Mesendoderm (in vitro differentiated cells): ENCODE measurements at regions not wholly inside any gene's neighbourhood (a gene's known extent, or its start where the extent isn't known, plus 50 kb on each side); places are given as distances from the start of the nearest gene placed in this dataset.
"Not testable (repeated sequence)": the region's sequence is repeated elsewhere in the genome, so short reads cannot be mapped to it uniquely, and the experiment has no call there.

Source experiments
- DNase-seq: peaks from one replicate; pipeline ENCODE4 v3.0.0; 2013
- H2AK5ac ChIP-seq: 2 replicates; pipeline ENCODE4 v1.6.1; 2013; ENCODE audit warnings: low read length, inconsistent platforms
- H2BK120ac ChIP-seq: 2 replicates; pipeline ENCODE4 v1.6.1; 2013; ENCODE audit warnings: low read depth, mild to moderate bottlenecking, low read length, moderate library complexity, mixed read lengths
- H2BK15ac ChIP-seq: replicated peaks from 2 replicates; pipeline ENCODE4 v1.6.1; 2013; ENCODE audit warnings: low read depth, mild to moderate bottlenecking, moderate library complexity
- H2BK5ac ChIP-seq: 2 replicates; pipeline ENCODE4 v1.6.1; 2013; ENCODE audit warnings: low read length, inconsistent platforms
- H3K18ac ChIP-seq: 2 replicates; pipeline ENCODE4 v1.6.1; 2013; ENCODE audit warnings: mild to moderate bottlenecking, low read length, mixed read lengths
- H3K23ac ChIP-seq: one replicate; pipeline ENCODE4 v1.6.1; 2013; ENCODE audit warnings: low read length
- H3K27ac ChIP-seq: 2 replicates; pipeline ENCODE4 v1.5.1; 2013; ENCODE audit warnings: low read depth, mild to moderate bottlenecking, inconsistent platforms, low read length, moderate library complexity
- H3K27me3 ChIP-seq: 2 replicates; pipeline ENCODE4 v1.6.1; 2013; ENCODE audit warnings: low read length, control low read depth, mild to moderate bottlenecking, inconsistent platforms; ENCODE audit not compliant: insufficient read depth, poor library complexity
- H3K36me3 ChIP-seq: 2 replicates; pipeline ENCODE4 v1.6.1; 2013; ENCODE audit warnings: low read length, inconsistent platforms; ENCODE audit not compliant: control insufficient read depth, insufficient read depth
- H3K4ac ChIP-seq: one replicate; pipeline ENCODE4 v1.6.1; 2013; ENCODE audit warnings: low read depth, mild to moderate bottlenecking, low read length, moderate library complexity
- H3K4me1 ChIP-seq: 2 replicates; pipeline ENCODE4 v1.6.1; 2013; ENCODE audit warnings: low read depth, low read length, inconsistent platforms; ENCODE audit not compliant: control insufficient read depth
- H3K4me2 ChIP-seq: 2 replicates; pipeline ENCODE4 v1.6.1; 2013; ENCODE audit warnings: low read length
- H3K4me3 ChIP-seq: 2 replicates; pipeline ENCODE4 v1.5.1; 2013; ENCODE audit warnings: mild to moderate bottlenecking, low read length
- H3K56ac ChIP-seq: one replicate; pipeline ENCODE4 v1.6.1; 2013; ENCODE audit warnings: low read length
- H3K79me1 ChIP-seq: 2 replicates; pipeline ENCODE4 v1.6.1; 2013; ENCODE audit warnings: low read length, inconsistent platforms
- H3K79me2 ChIP-seq: 2 replicates; pipeline ENCODE4 v1.6.1; 2013; ENCODE audit warnings: mild to moderate bottlenecking, low read length; ENCODE audit not compliant: control insufficient read depth, insufficient read depth
- H3K9ac ChIP-seq: 2 replicates; pipeline ENCODE4 v1.6.1; 2013; ENCODE audit warnings: low read length, inconsistent platforms
- H4K5ac ChIP-seq: one replicate; pipeline ENCODE4 v1.6.1; 2013; ENCODE audit warnings: low read length
- H4K8ac ChIP-seq: one replicate; pipeline ENCODE4 v1.6.1; 2013; ENCODE audit warnings: low read depth, mild to moderate bottlenecking, control low read depth, low read length, moderate library complexity
- WGBS: extraction: QIAGEN DNeasy Blood & Tissue Kit; methylation state at CpG from one replicate; pipeline ENCODE4 v1.1.7; 2013; ENCODE audit warnings: low lambda C conversion rate, missing lambda C conversion rate; ENCODE audit not compliant: insufficient coverage; ENCODE audit errors: extremely low coverage; 5-methylcytosine and 5-hydroxymethylcytosine counted together

DNA sequence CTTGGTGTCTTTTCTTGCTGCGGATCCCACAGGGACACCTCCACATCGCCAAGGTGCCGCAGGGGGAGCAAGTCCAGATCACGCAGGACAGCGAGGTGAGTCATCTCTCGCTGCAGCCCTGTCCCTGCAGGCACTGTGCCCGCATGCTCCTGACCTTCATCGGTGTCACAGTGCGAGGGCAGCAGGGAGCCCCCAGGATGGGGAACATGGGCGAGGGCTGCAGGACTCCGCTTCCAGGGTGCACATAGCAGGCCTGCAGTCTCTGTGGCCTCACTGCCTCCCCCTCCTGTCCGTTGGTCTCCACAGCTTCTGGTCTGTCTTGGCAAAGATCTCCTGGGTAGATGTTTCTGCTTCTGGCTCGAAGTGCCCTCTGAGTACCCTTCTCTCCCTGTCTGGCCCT is 71.2 kb upstream of the CRYM start:
- H2BK120ac ChIP-seq, H3K23ac ChIP-seq, H3K4ac ChIP-seq, H3K27ac ChIP-seq, H2BK15ac ChIP-seq, H4K8ac ChIP-seq, H3K4me3 ChIP-seq, H2AK5ac ChIP-seq, H3K79me1 ChIP-seq, H3K4me1 ChIP-seq, H4K5ac ChIP-seq, H3K27me3 ChIP-seq, H3K9ac ChIP-seq, H3K79me2 ChIP-seq, H2BK5ac ChIP-seq, H3K4me2 ChIP-seq, H3K36me3 ChIP-seq, H3K18ac ChIP-seq, H3K56ac ChIP-seq: not testable (repeated sequence)
- no CpG with 5 or more reads among the region's 13 CpGs for whole genome bisulfite sequencing
- peak; percentile 6 for DNase-seq

DNA sequence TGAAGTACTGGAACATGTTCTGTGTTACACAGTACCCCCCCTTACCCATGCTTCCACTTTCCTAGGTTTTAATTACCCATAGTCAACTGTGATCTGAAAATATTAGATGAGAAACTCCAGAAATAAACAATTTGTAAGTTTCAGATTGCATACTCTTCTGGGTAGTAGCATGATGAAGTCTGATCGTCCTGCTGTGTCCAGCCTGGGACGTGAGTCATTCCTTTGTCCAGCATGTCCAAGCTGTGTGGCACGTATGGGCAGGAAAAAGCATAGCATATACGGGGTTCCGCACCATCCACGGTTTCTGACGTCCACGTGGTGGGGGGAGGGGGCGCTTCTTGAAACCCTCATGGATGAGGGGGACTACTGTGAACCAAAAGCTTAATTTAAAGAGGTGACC is 70.7 kb upstream of the CRYM start:
- not testable (repeated sequence) for H4K5ac ChIP-seq, H3K18ac ChIP-seq, H3K36me3 ChIP-seq, DNase-seq, H3K23ac ChIP-seq, H3K27me3 ChIP-seq, H3K4ac ChIP-seq, H3K9ac ChIP-seq, H3K4me1 ChIP-seq, H3K79me1 ChIP-seq, H3K4me3 ChIP-seq, H4K8ac ChIP-seq, H3K56ac ChIP-seq, H2BK5ac ChIP-seq, H3K79me2 ChIP-seq, H3K27ac ChIP-seq, H2BK120ac ChIP-seq, H2AK5ac ChIP-seq, H3K4me2 ChIP-seq, H2BK15ac ChIP-seq
- no CpG with 5 or more reads among the region's 9 CpGs for WGBS

DNA sequence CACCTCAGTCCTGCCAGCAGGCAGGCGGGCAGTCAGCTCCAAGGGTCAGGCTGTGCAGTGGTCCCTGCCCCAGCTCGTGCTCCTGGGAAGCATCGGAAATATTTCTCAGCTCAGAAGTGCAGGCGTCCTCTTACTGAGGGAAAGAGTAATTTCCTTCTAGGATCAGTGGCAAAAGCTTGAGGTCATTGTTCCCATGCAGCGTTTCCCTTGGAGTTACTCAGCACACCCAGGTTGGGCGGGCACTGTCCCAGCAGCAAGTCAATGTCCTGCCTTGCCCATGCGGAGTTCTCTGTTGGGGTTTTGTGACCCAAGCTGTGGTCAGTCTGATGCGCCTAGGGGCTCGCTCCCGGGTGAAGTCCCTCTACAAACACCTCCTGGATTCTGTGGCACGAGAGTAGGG is 69.4 kb upstream of the CRYM start:
- not testable (repeated sequence) for H4K5ac ChIP-seq, H3K9ac ChIP-seq, H4K8ac ChIP-seq, H2BK15ac ChIP-seq, H3K4me2 ChIP-seq, H3K79me1 ChIP-seq, H3K4ac ChIP-seq, H3K4me3 ChIP-seq, H3K4me1 ChIP-seq, H3K18ac ChIP-seq, H2AK5ac ChIP-seq, H3K56ac ChIP-seq, H2BK120ac ChIP-seq, H3K23ac ChIP-seq, H3K27ac ChIP-seq, H3K79me2 ChIP-seq, H3K36me3 ChIP-seq, H3K27me3 ChIP-seq, DNase-seq, H2BK5ac ChIP-seq
- no CpG with 5 or more reads among the region's 11 CpGs for WGBS

DNA sequence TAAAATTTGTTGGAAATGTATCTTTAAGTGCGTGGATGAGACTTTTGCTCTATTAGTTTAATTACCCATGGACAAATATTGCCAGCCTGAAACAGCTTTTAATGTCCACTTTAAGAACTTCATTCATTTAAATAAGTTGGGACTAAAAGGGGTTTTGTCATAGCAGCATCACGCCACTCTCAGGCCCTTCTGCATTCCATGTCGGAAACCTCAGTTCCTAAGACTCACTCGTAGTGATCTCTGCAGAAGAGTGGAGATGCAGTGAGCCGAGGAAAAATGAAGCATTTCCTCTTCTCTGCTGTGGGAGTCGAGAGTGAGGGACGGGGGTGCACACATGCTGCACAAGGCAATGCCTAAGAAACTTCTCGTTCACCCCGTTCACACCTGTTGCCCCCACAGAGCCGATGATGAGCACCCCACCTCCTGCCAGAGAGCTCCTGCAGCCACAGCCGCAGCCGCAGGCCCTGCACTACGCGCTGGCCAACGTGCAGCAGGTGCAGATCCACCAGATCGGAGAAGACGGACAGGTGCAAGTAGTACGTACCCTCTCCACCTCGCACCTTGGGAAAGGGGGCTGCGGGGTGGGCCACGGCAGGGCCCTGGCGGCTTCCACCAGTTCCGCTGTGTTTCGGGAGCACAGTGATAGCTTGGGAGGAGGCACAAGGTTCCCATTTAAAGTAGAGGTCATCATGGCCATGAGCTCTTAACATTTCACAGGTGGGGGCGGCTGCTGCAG is 68.8 kb upstream of the CRYM start:
- not testable (repeated sequence) for H2BK5ac ChIP-seq, DNase-seq, H3K23ac ChIP-seq, H3K4ac ChIP-seq, H4K8ac ChIP-seq, H3K79me2 ChIP-seq, H2BK15ac ChIP-seq, H2AK5ac ChIP-seq, H3K9ac ChIP-seq, H3K4me1 ChIP-seq, H3K27me3 ChIP-seq, H3K18ac ChIP-seq, H2BK120ac ChIP-seq, H3K4me2 ChIP-seq, H3K27ac ChIP-seq, H4K5ac ChIP-seq, H3K79me1 ChIP-seq, H3K36me3 ChIP-seq, H3K4me3 ChIP-seq, H3K56ac ChIP-seq
- WGBS: no CpG with 5 or more reads among the region's 25 CpGs

DNA sequence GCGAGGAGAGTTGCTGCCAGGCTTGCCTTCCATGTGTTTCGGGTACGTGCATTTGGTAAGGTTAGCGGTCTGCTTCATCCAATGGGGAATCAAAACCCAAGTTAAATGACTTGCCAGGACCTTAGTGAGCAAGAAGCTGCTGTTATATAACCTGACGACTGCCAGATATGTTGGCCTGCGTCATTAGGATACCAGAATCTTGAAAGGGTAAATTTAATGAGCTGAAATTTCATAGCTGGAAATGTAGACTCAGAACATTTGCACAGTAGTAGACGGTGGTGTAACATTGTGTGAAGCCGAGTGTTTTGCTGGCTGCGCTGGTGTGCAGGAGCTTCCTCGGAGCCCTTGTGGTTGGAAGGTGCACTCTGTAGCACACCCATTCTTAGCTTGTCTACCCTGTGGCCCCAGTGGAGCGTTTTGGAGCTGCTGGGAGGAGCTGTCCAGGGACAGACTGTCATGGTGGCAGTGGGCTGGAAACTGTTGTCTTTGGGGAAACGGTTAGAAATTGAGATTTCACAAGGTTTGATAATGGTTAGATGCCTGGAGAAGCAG is 66.3 kb upstream of the CRYM start:
- not testable (repeated sequence) for H3K36me3 ChIP-seq, H3K4me3 ChIP-seq, H3K18ac ChIP-seq, H3K9ac ChIP-seq, H2BK5ac ChIP-seq, H4K8ac ChIP-seq, H3K4me2 ChIP-seq, H3K27me3 ChIP-seq, H3K4me1 ChIP-seq, H3K4ac ChIP-seq, H3K56ac ChIP-seq, H2BK15ac ChIP-seq, H3K79me2 ChIP-seq, H2BK120ac ChIP-seq, H3K79me1 ChIP-seq, H3K27ac ChIP-seq, H3K23ac ChIP-seq, H2AK5ac ChIP-seq, H4K5ac ChIP-seq, DNase-seq
- no CpG with 5 or more reads among the region's 12 CpGs for WGBS

GRCh38 chr16:21341101-21341500 is 63.0 kb upstream of the CRYM start:
- no peak overlapping the region for H2BK120ac ChIP-seq
- no peak overlapping the region for H2BK15ac ChIP-seq
- H2AK5ac ChIP-seq: no peak overlapping the region
- no peak overlapping the region for H4K8ac ChIP-seq
- no peak for DNase-seq
- H3K27ac ChIP-seq: no peak overlapping the region
- no peak overlapping the region for H3K4me2 ChIP-seq
- no peak overlapping the region for H2BK5ac ChIP-seq
- WGBS: no CpG with 5 or more reads among the region's 3 CpGs
- H3K79me2 ChIP-seq: no peaks in the 10 kb centered on the region
- no peak overlapping the region for H4K5ac ChIP-seq
- no peak overlapping the region for H3K18ac ChIP-seq
- H3K56ac ChIP-seq: no peak overlapping the region
- no peak overlapping the region for H3K9ac ChIP-seq
- no peaks in the 10 kb centered on the region for H3K36me3 ChIP-seq
- no peak overlapping the region for H3K4me3 ChIP-seq
- no peak overlapping the region for H3K23ac ChIP-seq
- H3K4ac ChIP-seq: no peak overlapping the region
- H3K27me3 ChIP-seq: no peaks in the 10 kb centered on the region
- no peaks in the 10 kb centered on the region for H3K79me1 ChIP-seq
- H3K4me1 ChIP-seq: no peaks in the 10 kb centered on the region
